ENCODE measurements at regions not wholly inside any gene's neighbourhood (a gene's known extent, or its start where the extent isn't known, plus 50 kb on each side); places are given as distances from the start of the nearest gene placed in this dataset.

DNA sequence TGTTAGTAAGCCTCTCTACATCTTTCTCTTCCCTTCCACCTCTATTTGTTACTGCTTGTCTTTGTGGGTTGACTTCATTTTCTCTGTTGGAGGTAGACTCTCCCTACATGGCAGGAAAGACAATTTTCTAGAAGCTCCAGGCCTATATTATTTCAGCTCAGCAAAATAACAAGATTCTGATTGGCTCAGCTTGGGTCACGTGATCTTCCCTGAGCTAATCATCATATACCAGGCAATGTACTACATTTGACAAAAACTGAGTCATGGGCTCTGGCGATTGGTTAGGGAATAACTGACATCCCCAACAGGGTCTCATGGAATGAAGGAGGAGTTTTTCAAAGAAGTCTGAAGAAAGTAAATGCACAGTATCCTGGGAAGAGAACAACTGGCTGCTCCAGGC is 65.6 kb upstream of the NR3C1 start:
- TF ChIP-seq, protein P1, sequence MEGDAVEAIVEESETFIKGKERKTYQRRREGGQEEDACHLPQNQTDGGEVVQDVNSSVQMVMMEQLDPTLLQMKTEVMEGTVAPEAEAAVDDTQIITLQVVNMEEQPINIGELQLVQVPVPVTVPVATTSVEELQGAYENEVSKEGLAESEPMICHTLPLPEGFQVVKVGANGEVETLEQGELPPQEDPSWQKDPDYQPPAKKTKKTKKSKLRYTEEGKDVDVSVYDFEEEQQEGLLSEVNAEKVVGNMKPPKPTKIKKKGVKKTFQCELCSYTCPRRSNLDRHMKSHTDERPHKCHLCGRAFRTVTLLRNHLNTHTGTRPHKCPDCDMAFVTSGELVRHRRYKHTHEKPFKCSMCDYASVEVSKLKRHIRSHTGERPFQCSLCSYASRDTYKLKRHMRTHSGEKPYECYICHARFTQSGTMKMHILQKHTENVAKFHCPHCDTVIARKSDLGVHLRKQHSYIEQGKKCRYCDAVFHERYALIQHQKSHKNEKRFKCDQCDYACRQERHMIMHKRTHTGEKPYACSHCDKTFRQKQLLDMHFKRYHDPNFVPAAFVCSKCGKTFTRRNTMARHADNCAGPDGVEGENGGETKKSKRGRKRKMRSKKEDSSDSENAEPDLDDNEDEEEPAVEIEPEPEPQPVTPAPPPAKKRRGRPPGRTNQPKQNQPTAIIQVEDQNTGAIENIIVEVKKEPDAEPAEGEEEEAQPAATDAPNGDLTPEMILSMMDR (IDR thresholded peaks at IDR 0.05; ENCODE audit: poor library complexity) = no peak
- no peak for TF ChIP-seq EZH2phosphoT487 (IDR thresholded peaks at IDR 0.05; ENCODE audit: low read depth, severe bottlenecking, unreplicated experiment)

Measured in hepatocyte (in vitro differentiated cells).